ENCODE measurements at regions not wholly inside any gene's neighbourhood (a gene's known extent, or its start where the extent isn't known, plus 50 kb on each side); places are given as distances from the start of the nearest gene placed in this dataset.

- TF ChIP-seq POLR2A (IDR thresholded peaks at IDR 0.05) (no peak), CTCF (IDR thresholded peaks at IDR 0.05 in 8 of 11, conservative IDR thresholded peaks at IDR 0.05 in 3 of 11) (no peak), POLR2AphosphoS5 (IDR thresholded peaks at IDR 0.05) (no peak)
Measured at GRCh38 chr3:177842743-177843734, 645.8 kb upstream of the TBL1XR1 start.

All from spleen (tissue), 7 donors.